Tibial nerve (tissue), 4 donors: ENCODE measurements at regions not wholly inside any gene's neighbourhood (a gene's known extent, or its start where the extent isn't known, plus 50 kb on each side); places are given as distances from the start of the nearest gene placed in this dataset.

Experiments
- DNase-seq, 2 donors: peaks; one replicate each; pipeline ENCODE4 v3.0.0-alpha.2; 2019; ENCODE audit warnings: low spot score in 2 of 2
- H3K27ac ChIP-seq, 4 donors: fragments of 200-600 bp; sonication (generic) in 3 of 4; one replicate each; pipeline ENCODE4 v1.5.1; 2017 to 2019; ENCODE audit warnings: mild to moderate bottlenecking in 1 of 4
- H3K27me3 ChIP-seq, 2 donors: fragments of 200-600 bp; sonication (generic) in 1 of 2; one replicate each; pipeline versions ENCODE4 v1.5.1 to v1.6.0; 2017 to 2019
- H3K36me3 ChIP-seq, 3 donors: fragments of 200-600 bp; sonication (generic); one replicate each; pipeline ENCODE4 v1.5.1; 2018 to 2019
- H3K4me1 ChIP-seq, 4 donors: fragments of 200-600 bp; sonication (generic) in 3 of 4; one replicate each; pipeline ENCODE4 v1.5.1; 2017 to 2019
- H3K4me3 ChIP-seq, 4 donors: fragments of 200-600 bp; sonication (generic) in 3 of 4; one replicate each; pipeline ENCODE4 v1.5.1; 2017 to 2019; ENCODE audit warnings: mild to moderate bottlenecking in 1 of 4, moderate library complexity in 1 of 4
- H3K9me3 ChIP-seq, 4 donors: fragments of 200-600 bp; sonication (generic) in 3 of 4; one replicate each; pipeline ENCODE4 v1.5.1; 2017 to 2019
- EP300 ChIP-seq, 2 donors: sonication (generic); formaldehyde crosslinking; IDR thresholded peaks; one replicate each; pipeline ENCODE4 v1.6.1; 2017; ENCODE audit warnings: antibody characterized with exemption in 2 of 2, mild to moderate bottlenecking in 1 of 2
- POLR2A ChIP-seq, 2 donors: fragments of 450-650 bp; IDR thresholded peaks; one replicate each; pipeline ENCODE4 v1.6.1; 2017; ENCODE audit warnings: antibody characterized with exemption in 2 of 2, mild to moderate bottlenecking in 2 of 2, moderate library complexity in 2 of 2
- WGBS, 2 donors: methylation state at CpG; one replicate each; pipeline ENCODE4 v1.1.5; 2018; 5-methylcytosine and 5-hydroxymethylcytosine counted together
- TF ChIP-seq, protein P1 (sequence below), 5 experiments: fragments of 200-600 bp in 3 of 5; fragments of 450-650 bp in 2 of 5; sonication (generic) in 3 of 5; IDR thresholded peaks; one replicate each; pipeline ENCODE4 v1.5.1; 2016 to 2019; ENCODE audit warnings: antibody characterized with exemption in 5 of 5, mild to moderate bottlenecking in 3 of 5, moderate library complexity in 2 of 5

DNA sequence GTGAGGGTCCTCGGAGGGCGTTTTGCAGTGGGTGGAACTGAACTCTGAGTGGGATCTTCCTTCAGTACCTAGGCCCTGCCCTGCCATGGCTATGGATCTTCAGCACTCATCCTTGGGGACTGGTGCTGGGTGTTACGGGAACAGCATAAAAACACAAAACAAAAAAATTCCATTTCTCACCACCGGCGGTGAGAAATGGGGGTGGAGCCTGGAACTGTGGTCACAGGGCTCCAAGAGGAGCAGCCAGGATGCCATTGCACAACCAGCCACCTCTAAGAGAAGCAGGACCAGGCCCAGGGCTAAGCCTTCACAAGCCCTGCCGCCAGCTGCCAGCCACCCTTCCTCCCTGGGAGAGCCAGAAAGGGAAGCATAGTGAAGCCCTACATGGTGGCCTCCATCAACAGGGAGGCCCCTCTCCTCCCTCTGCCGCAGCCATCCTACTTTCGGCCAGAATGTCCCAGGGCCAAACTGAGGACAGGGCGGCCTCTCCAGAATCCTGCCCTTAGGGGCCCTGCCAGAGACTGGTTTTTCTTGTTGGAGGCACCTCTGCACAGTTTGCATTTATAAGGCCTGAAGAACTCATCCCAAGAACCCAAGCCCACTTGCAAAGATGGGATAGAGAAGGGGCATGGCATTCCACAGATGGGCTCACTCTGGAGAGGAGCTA is 76.5 kb downstream of the VCPKMT start:
- H3K36me3 ChIP-seq: no peaks in the 10 kb centered on the region
- no peaks in the 10 kb centered on the region for H3K27me3 ChIP-seq
- peak overlapping the region in 2 of 4 donors; percentile 45 to 67 for H3K27ac ChIP-seq
- DNase-seq: no peak
- WGBS, 2 donors: 90 to 97% methylated on average over 9 of the region's 9 CpGs
- H3K9me3 ChIP-seq: no peaks in the 10 kb centered on the region
- H3K4me1 ChIP-seq: peaks cover 0 to 40% (median 14%) of the 10 kb centered on the region in 4 donors
- no peak for TF ChIP-seq EP300 (IDR thresholded peaks at IDR 0.05)
- TF ChIP-seq, protein P1, sequence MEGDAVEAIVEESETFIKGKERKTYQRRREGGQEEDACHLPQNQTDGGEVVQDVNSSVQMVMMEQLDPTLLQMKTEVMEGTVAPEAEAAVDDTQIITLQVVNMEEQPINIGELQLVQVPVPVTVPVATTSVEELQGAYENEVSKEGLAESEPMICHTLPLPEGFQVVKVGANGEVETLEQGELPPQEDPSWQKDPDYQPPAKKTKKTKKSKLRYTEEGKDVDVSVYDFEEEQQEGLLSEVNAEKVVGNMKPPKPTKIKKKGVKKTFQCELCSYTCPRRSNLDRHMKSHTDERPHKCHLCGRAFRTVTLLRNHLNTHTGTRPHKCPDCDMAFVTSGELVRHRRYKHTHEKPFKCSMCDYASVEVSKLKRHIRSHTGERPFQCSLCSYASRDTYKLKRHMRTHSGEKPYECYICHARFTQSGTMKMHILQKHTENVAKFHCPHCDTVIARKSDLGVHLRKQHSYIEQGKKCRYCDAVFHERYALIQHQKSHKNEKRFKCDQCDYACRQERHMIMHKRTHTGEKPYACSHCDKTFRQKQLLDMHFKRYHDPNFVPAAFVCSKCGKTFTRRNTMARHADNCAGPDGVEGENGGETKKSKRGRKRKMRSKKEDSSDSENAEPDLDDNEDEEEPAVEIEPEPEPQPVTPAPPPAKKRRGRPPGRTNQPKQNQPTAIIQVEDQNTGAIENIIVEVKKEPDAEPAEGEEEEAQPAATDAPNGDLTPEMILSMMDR (IDR thresholded peaks at IDR 0.05): no peak
- TF ChIP-seq POLR2A (IDR thresholded peaks at IDR 0.05): no peak
- no peak overlapping the region for H3K4me3 ChIP-seq

DNA sequence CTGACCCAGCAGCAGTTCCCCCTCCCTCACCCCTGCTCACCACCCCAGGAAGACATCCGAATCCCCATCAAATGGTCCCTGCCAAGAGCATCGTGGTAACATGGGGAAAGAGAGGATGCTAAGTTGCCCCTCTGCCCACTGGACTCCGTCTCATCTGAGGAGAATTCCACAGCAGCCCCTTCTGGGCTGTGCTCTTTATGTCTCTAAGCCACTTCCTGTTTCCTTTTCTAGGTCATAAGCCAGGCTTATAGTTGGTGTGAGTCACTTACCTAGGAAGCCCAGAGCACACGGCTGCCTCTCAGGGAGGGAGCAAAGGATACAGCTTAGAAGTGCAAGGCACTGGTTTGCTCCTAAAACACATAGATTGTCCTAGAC is 76.0 kb downstream of the VCPKMT start:
- H3K9me3 ChIP-seq: no peaks in the 10 kb centered on the region
- TF ChIP-seq EP300 (IDR thresholded peaks at IDR 0.05) (peak in 1 of 2 donors; percentile 35), POLR2A (IDR thresholded peaks at IDR 0.05) (no peak)
- TF ChIP-seq, protein P1 (IDR thresholded peaks at IDR 0.05): no peak
- H3K4me3 ChIP-seq: no peak overlapping the region
- 65 to 74% methylated on average over 4 of the region's 4 CpGs for WGBS, 2 donors
- peaks cover 0 to 46% (median 19%) of the 10 kb centered on the region in 4 donors for H3K4me1 ChIP-seq
- no peaks in the 10 kb centered on the region for H3K27me3 ChIP-seq
- DNase-seq: no peak
- H3K36me3 ChIP-seq: no peaks in the 10 kb centered on the region
- peak overlapping the region in 2 of 4 donors; percentile 45 to 67 for H3K27ac ChIP-seq

DNA sequence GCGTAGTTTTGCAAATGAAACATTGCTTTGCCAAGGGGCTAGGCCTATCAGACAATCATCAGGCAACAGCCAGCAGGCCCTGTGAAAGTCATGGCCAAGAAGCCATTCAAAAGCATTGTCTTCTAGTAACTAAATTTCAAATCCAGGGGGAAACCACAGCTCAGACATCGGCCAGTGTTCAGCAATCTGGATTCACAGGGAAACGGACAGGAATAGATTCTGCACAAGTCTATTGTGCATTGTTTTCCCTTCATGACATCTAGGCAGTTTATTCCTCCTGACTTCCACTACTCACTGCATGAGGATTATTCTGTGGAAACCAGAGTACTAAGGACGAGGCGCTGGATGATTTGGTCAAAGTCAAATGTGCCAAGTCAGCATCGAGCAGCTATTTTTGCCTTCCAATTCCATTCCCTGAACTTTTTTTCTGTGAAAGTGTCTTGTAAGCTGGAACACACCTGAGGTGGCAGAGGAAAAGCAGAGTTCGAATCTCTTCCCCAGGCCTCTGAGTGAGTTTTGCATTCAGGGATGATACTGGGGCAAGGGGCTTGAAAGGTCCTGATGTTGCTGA is 75.4 kb downstream of the VCPKMT start:
- H3K36me3 ChIP-seq: no peaks in the 10 kb centered on the region
- no peaks in the 10 kb centered on the region for H3K27me3 ChIP-seq
- no peak overlapping the region for H3K4me3 ChIP-seq
- 74 to 82% methylated on average over 7 of the region's 7 CpGs for WGBS, 2 donors
- H3K27ac ChIP-seq: peak overlapping the region in 2 of 4 donors; percentile 45 to 67
- peaks cover 0 to 43% (median 22%) of the 10 kb centered on the region in 4 donors for H3K4me1 ChIP-seq
- DNase-seq: no peak
- TF ChIP-seq EP300 (IDR thresholded peaks at IDR 0.05) (no peak), POLR2A (IDR thresholded peaks at IDR 0.05) (no peak)
- TF ChIP-seq, protein P1 (IDR thresholded peaks at IDR 0.05): no peak
- peaks cover 0 to 2% (median 0%) of the 10 kb centered on the region in 4 donors for H3K9me3 ChIP-seq

GRCh38 chr14:50041980-50042379 is 74.4 kb downstream of the VCPKMT start:
- no peaks in the 10 kb centered on the region for H3K27me3 ChIP-seq
- no peaks in the 10 kb centered on the region for H3K36me3 ChIP-seq
- H3K27ac ChIP-seq: no peak overlapping the region
- H3K4me3 ChIP-seq: no peak overlapping the region
- no peak for DNase-seq
- peaks cover 0 to 3% (median 0%) of the 10 kb centered on the region in 4 donors for H3K9me3 ChIP-seq
- peaks cover 0 to 42% (median 23%) of the 10 kb centered on the region in 4 donors for H3K4me1 ChIP-seq
- TF ChIP-seq, protein P1 (IDR thresholded peaks at IDR 0.05): no peak
- TF ChIP-seq EP300 (IDR thresholded peaks at IDR 0.05): no peak
- TF ChIP-seq POLR2A (IDR thresholded peaks at IDR 0.05): no peak
- WGBS, 2 donors: 97 to 98% methylated on average over 3 of the region's 3 CpGs

DNA sequence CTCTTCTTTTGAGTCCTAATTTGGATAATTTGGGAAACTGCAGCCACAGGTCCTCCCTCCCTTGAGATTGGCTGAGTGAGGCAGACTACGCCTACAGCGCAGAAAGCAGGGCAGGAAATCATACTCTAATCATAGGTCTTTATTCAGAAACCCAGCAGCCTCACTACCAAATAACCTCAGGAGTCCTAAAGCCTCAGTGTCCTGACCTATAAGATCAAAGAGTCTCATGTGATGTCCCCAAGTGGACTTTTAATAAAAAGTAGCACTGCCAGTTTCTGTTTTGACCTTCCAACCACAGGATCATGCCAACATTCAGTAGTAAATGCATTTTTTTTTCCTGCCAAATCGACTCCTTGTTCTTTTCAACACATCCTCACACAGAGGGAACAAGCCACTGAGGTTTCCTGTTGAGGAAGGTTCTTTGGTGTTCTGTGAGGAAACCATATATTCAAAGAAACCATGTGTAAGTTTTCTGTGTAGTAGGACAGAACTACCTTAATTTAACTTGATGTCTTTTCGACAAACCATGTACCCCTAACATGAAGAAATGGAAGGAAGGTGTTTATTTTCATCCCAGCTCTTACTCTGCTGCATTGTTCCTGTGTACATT is 72.2 kb downstream of the VCPKMT start:
- Histone ChIP-seq H3K27me3 (no peaks in the 10 kb centered on the region), H3K27ac (peak overlapping the region in 3 of 4 donors; percentile 69 to 80 (median 77)), H3K36me3 (no peaks in the 10 kb centered on the region), H3K4me3 (no peak overlapping the region), H3K9me3 (peaks cover 0 to 3% (median 0%) of the 10 kb centered on the region in 4 donors), H3K4me1 (peaks cover 0 to 40% (median 24%) of the 10 kb centered on the region in 4 donors)
- 63 to 71% methylated on average over 4 of the region's 4 CpGs for WGBS, 2 donors
- no peak for DNase-seq
- TF ChIP-seq POLR2A (IDR thresholded peaks at IDR 0.05) (no peak), EP300 (IDR thresholded peaks at IDR 0.05) (peak in 1 of 2 donors; percentile 27)
